CD4-positive, alpha-beta T cell treated with Interleukin-2 at 100 ng/mL for 4 hours (primary cell): ENCODE measurements at regions not wholly inside any gene's neighbourhood (a gene's known extent, or its start where the extent isn't known, plus 50 kb on each side); places are given as distances from the start of the nearest gene placed in this dataset.
"Not testable (repeated sequence)": the region's sequence is repeated elsewhere in the genome, so short reads cannot be mapped to it uniquely, and the experiment has no call there.

Source experiments
- DNase-seq: peaks from one replicate; pipeline ENCODE4 v3.0.0-alpha.2; 2020; ENCODE audit warnings: low spot score

DNA sequence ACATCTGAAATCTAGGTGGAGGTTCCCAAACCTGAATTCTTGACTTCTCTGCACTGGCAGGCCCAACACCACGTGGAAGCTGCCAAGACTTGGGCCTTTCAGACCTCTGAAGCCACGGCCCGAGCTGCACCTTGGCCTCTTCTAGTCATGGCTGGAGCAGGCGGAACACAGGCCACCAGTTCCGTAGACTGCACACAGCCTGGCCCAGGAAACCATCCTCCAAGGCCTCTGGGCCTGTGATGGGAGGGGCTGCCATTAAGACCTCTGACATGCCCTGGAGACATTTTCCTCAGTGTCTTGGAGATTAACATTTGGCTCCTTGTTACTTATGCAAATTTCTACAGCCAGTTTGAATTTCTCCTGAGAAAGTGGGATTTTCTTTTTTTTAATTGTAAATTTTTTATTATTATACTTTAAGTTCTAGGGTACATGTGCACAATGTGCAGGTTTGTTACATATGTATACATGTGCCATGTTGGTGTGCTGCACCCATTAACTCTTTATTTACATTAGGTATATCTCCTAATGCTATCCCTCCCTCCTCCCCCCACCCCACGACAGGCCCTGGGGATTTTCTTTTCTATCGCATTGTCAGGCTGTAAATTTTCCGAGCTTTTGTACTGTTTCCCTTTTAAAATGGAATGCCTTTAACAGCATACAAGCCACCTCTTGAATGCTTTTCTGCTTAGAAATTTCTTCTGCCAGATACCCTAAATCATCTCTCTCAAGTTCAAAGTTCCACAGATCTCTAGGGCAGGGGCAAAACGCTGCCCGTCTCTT is 492.9 kb upstream of the ARPP21 start:
- not testable (repeated sequence) for DNase-seq

DNA sequence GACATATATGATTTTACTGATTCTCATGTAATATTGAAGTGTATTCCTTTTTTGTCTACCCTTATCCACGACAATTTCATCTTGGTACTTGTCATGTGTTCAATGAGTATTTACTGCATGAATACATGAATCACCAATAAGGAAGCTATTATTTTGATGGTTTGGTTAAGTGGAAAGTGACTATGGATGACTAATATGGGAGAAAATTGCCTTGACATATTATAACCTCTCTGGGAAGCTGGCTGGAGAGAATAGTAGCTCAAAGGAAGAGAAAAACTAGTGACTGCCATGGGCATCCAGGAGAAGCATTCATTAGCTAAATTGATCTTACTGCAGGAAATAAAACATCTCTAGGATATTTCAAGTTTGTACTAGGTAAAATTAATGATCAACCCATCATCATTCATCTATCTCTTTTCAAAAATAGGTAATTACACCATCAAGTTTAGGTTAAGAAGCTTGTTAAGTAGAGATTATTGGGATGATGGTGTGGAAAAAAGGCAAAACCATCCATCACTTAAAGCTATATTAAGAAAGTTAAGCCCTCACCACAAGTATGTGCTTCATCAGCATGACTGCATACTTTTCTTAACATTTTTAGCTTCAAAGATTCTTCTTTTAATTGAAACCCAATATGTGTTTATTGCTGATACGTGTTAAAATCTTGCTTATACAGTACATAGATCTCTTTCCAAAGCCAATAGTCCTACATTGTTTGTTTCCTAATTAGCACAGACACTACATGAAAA is 455.2 kb upstream of the ARPP21 start:
- no peak for DNase-seq

DNA sequence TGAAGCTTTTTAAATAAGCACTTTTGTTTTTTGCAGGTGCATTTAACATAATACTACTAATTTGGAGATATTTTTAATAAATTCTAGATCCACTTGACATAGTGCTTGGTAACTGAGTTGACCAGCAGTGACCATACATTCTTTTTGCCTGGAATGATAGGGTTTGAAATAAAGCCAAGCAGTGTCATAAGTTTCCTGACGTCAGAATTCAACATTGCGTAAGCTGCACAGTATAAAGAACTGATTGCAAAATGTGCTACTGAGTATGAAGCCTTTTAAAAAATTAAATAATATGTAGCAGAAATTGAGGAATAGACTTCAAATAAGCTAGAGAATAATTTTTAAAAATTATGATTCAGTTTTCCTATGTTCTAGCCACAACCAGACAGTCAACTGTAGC is 454.6 kb upstream of the ARPP21 start:
- DNase-seq, result no peak

DNA sequence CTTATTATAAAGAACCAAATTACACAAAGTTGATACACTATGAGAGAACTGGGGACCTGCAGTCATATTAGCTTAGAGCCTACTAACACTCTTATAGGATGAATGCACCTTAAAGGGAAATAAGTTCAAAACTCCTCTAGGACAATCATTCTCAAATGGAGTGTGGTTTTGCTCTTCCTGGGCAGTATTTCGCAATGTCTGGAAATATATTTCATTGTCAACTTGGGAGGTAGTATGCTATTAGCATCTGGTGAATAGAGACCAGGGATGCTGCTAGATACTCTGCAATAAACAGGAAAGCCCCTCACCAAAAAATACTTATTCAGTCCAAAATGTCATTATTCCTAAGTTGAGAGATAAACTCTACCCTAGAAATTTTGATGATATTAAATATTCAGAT is 451.4 kb upstream of the ARPP21 start:
- no peak for DNase-seq

DNA sequence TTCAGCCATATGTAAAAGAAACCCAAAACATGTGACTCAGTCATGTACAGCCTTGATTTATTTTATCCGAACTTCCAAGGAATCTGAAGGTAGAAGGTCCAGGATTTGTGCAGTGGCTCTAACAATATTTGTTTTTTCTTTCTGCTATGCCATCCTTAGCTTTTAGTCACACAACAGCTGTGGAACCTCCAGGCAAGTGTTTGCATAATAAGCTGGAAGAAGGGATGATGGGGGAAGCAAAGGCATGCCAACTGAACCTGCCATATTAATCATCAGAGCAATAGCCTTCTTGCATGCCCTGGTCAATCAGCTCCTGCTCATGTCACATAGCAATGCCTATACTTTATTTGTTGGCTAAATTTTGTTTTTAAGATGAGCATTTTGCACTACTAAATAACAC is 444.7 kb upstream of the ARPP21 start:
- DNase-seq, result no peak

DNA sequence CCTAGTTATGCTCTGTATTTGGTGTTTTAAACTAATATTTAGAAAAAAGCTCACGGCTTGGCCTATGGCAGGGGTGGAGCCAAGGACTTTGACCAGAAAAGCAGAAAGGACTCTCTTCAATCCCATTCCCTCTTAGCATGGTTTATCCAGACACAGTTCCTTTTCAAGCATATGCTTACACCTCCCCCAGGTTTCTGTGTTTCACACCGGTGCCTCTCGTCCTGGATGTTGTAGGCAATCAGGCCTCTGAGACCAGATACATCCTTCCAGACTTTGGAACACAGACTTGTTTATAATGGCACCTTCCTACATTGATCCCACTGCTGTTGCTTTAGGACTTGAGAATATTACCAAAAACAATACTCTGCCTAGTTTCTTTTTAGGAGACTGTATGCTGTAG is 440.5 kb upstream of the ARPP21 start:
- DNase-seq, result no peak

DNA sequence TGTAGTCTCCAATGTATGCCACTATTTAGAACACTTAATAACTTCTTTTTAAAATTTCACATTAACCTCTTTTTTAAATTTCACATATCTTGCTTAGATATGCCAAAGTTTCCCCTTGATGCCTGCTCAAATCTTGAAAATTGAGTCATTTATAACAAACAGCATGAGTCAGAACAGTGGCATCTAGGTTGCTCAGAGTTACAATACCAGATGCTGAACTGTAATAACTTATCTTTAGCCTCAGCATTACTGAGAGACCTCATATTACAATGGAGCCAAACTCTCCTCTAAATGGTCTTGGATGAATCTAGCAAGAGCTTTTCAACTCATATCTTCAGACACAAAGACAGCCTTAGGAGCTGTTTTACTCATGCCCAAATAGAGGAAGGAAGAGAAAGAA is 439.3 kb upstream of the ARPP21 start:
- no peak for DNase-seq

DNA sequence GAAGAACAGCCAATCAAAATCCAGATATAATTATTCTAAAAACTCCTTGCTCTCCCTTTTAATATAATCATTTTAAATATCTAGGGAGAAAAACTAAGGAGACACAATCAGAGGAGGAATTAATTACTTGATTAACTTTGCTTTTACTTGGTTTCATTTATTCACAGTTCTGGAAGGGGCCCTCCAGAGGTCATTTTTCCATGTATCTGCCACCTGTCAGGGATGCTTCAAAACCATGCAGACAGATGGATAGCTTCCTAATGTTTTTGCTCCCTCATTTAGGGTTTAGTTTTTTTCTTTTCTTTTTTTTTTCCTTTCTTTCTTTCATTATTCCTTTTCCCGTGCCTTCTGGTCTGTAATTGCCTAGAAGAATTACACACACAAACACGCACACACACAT is 438.1 kb upstream of the ARPP21 start:
- no peak for DNase-seq

DNA sequence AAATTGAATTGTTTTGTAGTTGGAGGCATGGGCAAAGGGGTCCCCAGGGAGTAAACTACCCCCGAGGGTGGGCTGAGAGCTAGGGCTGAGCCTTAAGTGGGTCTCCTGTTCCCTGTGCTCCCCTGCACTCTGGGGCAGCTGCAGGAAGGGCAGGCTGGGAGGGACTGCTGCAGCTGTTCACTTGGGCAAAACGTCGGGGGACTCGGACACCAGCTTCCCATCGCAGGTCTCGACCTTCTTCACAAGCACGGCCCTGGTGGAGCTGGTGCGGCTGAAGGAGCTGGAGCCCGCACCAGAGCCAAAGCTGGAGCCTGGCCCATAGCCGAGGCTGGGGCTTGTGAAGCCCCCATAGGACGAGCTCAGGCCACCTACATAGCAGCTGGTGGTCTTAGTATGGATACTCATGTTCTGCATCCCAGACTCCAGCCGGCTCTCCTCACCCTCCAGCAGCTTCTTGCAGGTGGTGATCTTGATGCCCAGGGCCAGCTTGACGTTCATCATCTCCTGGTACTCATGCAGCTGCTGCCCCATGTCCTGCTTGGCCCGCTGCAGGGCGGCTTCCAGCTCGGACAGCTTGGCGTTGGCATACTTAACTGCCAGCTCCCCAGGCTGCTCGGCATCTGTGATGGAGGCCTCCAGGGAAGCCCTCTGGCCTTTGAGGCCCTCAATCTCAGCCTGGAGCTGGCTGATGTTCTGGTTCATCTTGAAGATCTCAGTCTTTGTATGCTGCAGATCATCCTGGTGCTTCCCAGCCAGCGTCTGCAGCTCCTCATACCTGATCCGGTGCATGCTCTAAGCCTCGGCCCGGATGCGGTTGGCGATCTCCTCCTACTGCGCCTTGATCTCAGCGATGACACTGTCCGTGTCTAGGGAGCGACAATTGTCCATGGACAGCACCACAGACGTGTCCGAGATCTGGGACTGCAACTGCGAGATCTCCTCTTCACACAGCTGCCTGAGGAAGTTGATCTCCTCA is 423.5 kb upstream of the ARPP21 start:
- DNase-seq, result no peak

DNA sequence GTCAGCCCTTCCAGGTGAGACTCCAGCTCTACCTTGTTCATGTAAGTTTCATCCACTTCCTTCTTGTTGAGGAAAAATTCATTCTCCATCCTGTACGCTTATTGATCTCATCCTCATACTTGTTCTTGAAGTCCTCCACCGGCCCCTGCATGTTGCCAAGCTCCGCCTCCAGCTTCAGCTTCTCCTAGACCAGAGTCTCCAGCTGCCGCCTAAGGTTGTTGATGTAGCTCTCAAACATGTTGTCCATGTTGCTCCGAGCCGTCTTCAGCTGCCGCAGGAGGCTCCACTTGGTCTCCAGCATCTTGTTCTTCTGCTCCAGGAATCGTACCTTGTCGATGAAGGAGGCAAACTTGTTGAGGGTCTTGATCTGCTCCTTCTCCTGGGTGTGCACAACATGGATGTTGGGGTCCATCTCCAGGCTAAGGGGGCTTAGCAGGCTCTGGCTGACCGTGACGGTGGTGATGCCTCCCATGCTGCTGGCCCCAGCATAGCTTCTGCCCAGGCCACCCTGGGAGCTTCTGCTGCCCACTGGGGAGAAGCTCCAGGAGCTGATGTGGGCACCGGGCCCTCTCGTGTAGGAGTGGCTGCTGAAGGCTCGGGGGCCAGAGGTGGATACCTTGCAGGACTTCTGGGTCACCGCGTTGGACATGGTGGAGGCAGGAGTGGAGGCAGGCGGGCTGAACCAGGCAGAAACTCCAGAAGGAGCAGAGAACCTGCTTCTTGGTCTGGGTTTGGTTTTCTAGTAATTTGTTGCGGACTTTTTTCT is 422.6 kb upstream of the ARPP21 start:
- no peak for DNase-seq

DNA sequence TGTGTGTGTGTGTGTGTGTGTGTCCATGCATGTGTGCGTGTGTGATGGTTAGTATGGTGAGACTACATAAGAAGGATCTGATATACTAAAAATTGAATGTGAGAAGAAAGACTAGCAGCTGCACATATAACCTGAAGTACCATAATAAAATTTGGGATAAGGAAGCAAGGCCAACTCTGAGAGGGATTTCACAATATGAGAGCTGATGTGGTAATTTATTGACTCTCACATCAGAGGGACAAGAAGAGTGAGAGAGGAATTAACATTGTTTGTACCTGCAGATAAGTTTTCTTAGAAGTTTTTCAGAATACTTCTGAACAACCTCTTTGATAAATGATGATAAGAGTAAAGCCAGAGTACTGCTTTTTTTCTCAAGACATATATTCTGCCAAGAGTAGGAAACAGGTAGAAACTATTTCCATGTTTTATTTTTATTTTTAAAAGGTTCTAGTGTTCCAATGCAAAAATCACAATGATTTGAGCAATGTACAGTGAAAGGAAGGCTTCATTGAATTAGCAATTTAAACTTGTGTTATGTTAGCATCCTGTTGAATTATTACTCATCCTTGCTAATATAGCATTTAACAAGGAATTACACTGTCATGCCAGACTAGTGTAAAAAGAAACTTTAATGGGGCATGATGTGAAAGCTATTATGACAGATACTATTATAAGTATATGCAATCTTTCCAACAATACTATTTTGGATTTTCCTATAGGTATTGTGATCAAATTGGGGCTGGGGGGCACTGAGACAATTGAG is 415.5 kb upstream of the ARPP21 start:
- no peak for DNase-seq

DNA sequence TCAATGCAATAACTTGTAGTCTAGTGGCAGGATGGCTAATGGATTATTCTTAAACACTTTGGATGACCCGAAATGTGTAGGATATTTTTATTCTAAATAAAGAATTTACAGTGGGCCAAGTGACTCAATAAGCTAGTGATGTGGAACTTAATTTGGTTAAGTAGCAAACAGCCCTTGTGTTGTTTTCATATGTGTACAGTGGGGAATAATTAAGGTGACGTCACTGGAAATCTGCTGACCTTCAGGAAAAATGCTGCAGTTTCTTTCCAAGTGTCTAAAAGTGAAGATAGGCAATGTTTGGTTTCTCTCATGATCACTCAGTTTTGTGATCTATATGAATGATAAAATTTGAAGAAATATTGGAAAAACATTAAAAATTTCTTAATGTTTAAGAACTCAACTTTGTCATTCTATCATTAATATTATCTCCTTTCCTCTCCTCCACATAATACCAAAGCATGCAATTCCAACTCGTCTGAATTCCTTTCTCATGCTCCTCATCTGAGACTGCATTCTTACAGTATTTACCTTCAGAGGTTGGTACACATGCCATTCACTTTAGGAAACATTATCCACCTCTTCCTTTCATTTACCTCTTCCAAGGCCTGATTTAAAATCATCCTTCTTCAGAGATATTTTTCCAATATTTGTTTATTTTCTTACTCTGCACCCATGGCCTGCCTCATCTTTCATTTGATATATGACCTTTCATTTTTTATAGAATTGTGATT is 414.6 kb upstream of the ARPP21 start:
- DNase-seq, result no peak

DNA sequence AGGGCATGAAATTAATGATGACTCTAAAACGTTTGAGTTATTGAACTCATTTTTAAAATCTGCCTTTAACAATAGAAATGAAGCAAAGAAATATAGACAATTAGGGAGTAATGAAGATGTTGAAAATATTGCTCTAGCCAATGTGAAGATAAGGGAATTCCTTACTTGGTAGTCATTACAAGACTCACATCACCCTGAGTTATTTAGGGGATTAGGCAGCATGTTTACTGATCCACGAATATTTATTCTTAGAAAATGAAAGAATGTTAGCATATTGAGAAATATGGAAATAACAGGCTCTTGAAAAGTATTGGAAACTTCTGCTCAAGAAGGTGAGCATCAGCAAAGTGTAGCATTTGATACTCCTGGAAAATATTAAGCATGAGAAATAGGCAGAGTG is 398.1 kb upstream of the ARPP21 start:
- no peak for DNase-seq

DNA sequence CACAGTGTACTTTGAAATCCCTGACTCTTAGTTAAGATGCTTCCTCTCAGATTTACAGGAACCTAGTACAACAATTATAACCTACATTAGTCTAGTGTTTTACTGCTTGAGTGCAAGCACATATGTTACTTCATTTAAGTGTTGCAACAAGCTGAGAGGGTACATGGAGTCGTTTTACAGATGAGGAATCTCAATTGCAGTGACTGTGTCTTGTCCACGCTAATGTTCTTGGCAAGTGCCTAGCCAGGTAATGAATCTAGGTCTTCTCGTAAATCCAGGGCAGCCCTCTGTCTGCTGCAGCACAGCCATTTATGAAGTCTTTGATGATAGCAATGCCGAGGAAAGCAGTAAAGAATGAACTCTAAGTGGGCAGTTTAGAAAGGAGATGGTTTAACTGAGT is 384.4 kb upstream of the ARPP21 start:
- DNase-seq, result no peak

DNA sequence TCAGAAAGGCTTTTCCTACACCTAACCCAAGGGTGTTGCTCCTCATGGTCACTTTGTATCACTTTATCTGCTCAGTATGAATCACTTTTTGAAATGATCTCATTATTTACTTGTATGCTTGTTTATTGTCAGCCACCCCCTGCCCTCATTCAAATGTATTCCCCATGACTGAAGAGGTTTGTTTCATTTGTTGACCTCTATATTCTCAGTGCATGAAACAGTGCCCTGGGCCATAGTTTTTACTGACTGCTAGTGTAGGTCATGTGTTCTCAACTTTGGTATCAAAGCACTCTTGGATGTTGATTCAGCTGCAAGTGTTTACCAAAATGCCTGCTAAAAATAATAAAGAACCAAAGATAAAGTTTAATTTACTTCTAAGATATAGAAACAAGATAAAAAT is 381.7 kb upstream of the ARPP21 start:
- no peak for DNase-seq

DNA sequence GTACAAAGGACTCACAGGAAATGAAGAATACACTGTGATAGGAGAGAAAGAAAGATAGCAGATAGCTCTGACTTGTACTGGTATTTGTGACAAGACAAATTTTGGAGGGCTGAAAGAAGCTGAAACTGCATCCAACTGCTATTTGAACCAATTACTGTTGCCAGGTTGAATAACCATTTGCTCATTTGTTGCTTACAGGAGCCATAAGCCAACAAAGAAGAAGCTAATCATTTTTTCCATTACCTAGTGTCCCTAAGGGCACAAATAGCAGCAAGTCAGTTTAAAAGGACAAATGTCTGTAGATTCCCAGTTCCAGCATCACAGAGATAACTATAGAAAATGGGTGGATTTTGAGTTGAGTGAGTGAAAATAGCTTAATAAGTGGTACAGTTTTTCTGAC is 376.9 kb upstream of the ARPP21 start:
- no peak for DNase-seq

DNA sequence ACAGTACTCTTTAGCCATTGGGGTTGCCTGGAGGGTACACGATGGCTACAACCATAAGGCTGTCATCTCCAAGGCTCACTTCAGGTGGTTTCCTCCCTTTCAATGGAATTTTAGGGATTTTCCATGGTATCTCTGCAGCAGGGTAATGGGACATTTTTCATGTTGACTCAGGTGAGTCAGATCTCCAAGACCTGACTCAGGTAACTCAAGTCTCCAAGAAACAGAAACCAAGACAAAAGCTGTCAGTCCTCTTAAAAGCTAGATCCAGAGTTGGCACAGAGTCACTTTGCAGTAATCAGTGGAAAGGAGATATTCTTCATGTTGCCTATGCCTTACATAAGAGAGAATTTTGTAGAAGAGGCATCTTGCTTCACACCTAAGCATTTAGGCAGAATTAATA is 375.8 kb upstream of the ARPP21 start:
- DNase-seq, result no peak

DNA sequence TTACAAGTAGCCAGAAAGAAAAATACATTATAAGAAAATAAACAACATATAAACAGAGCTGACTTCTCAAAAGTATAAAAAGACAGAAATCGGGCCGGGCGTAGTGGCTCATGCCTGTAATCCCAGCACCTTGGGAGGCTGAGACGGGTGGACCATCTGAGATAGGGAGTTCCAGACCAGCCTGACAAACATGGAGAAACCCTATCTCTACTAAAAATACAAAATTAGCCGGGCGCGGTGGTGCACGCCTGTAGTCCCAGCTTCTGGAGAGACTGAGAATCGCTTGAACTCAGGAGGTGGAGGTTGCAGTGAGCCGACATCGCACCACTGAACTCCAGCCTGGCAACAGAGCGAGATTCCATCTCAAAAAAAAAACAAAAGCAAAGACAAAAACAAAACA is 373.3 kb upstream of the ARPP21 start:
- DNase-seq, result not testable (repeated sequence)

DNA sequence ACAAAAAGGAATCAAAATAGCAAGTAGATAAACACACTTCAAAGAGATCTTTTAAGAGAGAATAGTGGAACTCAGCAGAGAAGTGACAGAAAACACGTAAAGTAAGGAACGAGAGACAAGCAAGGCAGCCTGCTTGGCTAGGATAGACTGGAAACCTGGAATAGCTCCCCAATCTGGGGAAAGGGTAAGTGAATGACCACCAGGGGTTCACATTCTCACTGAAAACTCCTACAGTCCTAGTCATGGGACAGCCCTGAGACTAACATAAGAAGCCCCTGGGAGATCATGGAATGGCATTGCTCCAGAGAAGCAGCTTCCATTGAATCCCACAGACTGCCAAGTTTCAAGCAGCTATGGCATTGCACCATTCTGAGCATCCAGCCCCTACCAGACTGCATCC is 363.6 kb upstream of the ARPP21 start:
- no peak for DNase-seq

DNA sequence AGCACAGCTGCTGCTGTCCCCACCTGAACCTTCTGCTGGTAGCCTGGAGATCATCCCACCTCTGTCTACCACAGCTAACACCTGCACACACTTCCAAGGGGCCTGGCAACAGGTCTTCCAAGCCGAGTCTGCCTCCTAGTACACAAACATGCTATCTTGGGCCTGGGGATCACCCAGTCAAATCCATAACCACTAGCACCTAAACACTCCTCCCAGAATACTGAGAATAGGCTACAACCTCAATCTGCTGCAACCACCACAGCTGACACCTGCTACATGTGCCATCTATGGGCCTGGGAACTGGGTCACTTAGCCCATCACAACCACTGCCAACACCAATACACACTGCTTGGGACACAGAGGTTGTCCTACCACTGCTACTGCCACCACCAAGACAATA is 362.8 kb upstream of the ARPP21 start:
- no peak for DNase-seq
